NCI-H1105 treated with DMSO at 0.1 percent for 48 hours (cell line): ENCODE measurements at regions not wholly inside any gene's neighbourhood (a gene's known extent, or its start where the extent isn't known, plus 50 kb on each side); places are given as distances from the start of the nearest gene placed in this dataset.

Experiments
- DNase-seq: peaks from one replicate; lab custom pipeline; 2025; lab: John Stamatoyannopoulos, UW

- no peak for DNase-seq
Observed at GRCh38 chr14:55734731-55735130, 154.7 kb downstream of the KTN1 start.

DNA sequence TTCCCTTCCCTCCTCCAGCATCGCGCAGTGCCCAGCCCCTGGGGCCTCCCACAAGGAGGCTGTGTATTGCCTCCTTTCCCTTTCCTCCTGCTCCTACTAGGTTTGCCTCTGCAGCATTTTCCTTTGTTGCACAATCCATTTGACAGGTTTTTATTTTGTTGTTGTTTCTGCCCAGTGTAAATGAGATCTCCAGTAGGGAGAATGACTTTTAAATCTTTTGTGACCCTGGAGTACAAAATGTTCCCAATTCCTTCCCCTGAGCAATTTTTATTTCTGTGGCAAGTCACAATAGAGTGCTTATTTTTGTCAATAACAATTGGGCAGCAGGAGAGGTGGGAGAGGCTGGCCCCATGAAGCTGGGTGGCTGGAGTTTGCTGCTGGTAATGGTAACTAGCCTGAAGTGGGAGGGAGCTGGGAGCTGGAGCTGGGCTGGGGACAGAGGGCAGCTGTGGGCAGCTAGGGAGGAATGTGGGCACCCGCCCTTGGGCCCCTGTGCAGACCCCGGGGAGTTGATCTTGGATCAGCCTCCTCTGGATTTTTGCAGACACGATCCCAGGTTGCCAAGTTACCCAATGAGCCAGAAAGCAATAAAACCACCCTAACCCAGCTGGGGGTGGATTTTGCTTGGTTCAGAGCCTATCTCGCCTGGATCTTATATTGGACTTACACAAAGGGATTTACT, 160.1 kb downstream of the KTN1 start:
- no peak for DNase-seq

DNA sequence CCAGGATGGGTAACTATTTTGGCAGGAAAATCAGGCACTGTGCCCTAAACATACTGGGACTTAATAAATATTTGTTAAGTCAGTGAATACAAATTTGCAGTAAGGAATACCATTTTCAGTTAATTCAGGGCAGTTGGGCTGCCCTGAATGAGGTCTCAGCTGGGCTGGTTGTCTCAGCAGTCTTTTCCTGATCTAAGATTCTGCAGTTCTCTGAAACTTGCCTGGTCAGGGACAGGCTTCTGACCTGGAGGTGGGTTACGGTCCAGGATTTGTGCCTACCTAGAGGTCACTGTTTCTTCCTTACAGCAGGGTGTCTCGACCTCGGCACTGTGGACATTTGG, 160.6 kb downstream of the KTN1 start:
- no peak for DNase-seq

DNA sequence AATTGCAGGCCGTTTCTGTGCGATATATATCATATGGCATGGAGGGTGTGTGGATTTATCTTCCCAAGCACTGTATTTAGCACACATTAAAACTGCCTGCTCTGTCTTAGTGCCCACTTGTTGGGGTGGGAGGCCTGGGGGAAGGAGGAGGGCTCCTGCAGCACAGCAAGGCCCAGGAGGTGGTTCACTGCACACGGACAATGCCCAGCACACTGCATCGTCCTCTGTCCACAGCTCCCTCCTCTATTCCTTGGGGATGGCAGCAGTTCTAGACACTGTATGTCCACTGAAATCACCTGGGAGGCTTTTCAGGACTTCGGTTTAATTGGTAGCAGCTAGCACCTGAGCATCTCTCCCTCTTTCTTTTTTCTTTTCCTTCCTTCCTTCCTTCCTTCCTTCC, 161.2 kb downstream of the KTN1 start:
- DNase-seq: no peak

- DNase-seq: no peak
Observed at GRCh38 chr14:55743551-55743950, 163.5 kb downstream of the KTN1 start.

DNA sequence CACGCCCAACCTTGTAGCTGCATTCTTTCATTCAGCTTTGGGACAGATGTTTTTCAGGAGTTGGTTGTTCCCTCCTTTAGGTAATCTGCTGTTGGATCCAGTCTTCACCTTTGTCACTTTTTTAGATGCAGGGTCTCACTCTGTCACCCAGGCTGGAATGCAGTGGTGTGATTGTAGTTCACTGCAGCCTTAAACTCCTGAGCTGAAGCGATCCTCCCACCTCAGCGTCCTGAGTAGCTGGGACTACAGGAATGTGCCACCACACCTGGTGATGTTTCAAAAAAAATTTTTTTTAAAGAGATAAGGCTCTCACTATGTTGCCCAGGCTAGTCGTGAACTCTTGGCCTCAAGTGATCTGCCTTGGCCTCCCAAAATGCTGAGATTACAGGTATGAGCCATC, 164.3 kb downstream of the KTN1 start:
- no peak for DNase-seq

DNA sequence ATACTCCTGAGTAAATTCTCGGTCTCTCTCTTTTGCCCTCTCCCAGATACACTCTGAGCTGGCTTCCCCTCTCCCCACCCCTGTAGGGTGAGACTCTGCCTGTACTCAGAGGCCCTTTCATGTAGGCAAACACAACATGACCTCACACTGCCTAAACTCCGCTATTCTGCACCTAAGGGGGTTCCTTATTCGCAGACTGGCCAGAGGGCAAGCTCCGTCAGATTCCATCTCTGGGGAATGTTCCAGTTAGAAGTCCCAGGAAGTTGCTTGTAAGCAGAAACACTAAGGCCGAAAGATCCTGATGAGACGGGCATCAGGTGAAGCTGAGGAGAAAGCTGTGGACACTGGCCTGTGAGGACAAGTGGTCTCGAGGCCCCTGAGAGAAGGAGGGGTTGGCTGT, 165.9 kb downstream of the KTN1 start:
- no peak for DNase-seq

GRCh38 chr14:55746558-55746957, 166.6 kb downstream of the KTN1 start:
- DNase-seq: no peak

DNA sequence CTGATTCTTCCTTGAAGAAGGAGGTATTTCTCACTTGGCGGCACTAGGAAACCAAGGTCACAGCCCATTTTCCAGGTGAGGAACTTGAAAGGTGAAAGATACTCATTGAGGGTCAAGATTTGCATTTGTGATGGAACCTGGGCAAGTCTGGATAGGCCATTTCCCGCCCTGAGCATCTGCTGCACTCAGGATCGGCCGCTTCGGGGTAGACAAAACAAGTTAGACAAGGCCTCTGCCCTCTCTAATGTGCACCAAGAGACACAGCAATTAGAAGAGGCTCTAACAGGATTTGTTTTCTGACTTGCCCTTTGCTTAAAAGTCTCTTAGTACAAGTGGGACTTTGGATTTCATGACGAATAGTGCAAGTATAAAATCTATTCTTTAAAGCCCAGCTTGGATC, 167.2 kb downstream of the KTN1 start:
- no peak for DNase-seq

DNA sequence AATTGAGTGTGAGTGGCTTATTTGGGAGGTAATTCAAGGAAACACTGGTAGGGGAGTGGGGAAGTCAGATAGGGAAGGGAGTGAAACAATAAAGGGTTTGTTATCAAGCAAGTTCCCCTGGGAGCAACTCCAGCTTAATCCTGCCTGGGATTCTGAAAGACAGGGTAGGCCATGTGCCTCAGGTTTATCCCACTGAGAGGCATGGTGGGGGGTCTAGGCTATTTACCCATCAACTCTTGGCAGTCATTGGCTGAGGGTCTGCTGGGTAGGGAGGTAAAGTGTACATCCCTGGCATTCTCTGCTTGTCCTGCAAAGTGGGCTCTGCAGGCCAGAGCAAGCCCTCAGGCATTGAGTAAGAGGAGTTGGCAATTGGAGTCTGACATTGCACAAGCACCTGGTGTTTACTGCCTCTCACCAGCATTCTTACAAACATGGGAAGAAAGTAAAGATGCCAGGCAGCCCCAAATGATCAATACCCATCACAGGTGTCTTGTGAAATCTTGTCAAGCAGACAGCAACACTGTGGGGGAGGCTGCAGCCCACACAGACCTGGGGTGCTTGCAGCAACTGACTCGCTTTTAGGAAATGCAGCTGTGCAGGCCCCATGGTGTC, 169.3 kb downstream of the KTN1 start:
- peak; percentile 15 for DNase-seq

DNA sequence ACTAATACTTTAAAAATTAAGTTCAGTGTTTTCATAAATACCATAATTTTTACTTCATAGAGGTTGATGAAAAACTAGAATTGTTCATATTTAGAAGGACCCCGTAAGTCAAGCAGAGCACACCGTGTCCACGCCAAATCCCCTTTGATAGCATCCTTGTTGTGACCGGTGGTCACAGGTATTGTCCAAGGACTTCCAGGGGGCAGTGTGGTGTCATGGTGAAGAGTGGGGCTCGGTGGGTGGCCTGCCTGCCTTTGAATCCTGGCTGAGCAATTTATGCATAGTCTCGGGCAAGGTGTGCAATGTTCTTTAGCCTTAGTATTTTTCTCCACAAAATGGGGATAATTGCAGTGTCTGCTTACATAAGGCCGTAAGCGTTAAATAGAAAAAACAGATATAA, 169.9 kb downstream of the KTN1 start:
- DNase-seq: no peak

DNA sequence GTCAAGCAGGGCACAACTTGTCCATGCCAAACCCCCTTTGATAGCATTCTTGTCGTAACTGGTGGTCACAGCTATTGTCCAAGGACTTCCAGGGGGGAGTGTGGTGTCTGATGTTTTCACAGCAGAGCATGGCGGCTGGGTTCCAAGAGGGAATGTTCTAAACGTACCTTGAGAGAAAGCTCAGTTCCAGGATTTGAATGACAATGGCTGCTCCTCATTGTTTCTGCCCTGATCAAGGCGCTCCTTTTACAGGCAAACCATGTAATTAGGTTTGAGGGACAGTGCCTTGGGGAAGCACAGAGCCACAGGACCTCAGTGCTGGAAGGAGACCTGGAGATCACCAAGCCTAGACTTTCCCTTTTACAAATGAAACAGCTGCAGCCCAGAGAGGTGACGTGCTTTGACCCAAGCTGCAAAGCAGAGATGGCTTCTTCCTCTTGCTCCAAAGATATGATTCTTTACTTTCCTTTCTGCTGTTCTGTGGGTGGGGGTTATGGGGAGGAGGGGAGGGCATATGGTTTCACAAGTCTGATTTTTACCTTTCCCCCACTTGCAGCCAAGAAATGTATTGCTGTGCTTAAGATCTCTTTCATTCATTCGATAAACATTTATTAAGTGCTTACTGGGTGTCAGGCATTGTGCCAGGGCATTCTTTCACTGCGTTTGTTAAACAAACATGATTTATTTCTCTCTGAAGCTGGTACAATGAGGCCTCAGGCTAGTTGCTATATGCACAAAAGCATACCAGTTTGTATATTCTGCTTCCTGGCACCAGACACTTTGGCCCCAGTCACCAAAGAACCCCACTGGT, 172.8 kb downstream of the KTN1 start:
- peak; percentile 70 for DNase-seq

DNA sequence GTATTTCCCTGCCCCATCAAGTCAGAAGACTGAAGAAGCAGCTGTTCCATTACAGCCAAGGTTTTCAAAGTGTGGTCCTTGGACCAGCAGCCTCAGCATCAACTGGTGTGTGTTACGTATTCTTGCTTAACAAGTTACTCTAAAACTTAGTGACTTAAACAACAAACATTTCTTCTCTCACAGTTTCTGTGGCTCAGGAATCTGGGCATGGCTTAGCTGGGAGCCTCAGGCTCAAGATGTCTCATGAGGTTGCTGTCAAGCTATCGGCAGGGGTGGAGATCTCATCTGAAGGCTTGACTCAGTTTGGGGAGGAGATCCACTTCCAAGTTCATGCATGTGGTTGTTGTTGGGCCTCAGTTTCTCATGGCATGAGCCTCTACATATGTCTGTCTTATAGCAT, 174.5 kb downstream of the KTN1 start:
- DNase-seq: no peak

DNA sequence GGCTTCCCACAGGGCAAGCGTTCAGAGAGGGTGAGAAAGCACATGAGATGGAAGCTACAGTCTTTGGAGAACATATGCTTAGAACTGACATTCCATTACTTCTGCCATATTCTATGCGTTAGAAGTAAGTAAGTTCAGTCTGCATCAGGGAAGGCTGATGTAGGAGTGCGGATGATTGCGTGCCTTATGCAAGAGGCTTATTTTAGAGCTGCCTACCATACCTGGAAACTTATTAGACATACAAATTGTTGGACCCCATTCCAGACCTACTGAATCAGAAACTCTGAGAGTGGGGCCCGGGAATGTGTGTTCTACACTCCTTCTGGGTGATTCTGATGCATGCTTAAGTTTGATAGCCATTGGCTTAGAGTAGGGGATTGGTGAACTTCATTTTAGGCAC, 174.9 kb downstream of the KTN1 start:
- no peak for DNase-seq

GRCh38 chr14:55756078-55756477, 176.1 kb downstream of the KTN1 start:
- DNase-seq: no peak

DNA sequence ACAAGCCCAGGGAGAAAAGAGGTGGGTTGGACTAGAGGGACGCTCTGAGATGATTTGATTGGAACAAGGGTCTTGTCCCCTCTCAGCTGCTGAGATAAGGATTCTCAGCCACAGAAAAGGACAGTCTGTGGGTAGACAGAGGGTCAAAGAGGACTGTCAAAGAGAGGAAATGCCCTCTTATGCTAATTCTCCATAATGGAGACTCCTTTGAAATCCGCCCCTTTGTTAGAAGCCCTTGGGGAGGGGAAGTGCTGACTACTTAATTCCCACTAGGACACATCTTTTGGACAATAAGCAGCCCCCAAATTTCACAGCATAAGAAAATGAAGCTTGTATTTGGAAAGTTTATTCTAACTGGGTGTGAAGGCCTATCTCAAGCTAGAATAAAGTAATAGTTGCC, 176.6 kb downstream of the KTN1 start:
- no peak for DNase-seq

- DNase-seq: no peak
Observed at GRCh38 chr14:55758796-55759195, 178.8 kb downstream of the KTN1 start.

GRCh38 chr14:55760789-55761566, 181.0 kb downstream of the KTN1 start:
- DNase-seq: no peak

DNA sequence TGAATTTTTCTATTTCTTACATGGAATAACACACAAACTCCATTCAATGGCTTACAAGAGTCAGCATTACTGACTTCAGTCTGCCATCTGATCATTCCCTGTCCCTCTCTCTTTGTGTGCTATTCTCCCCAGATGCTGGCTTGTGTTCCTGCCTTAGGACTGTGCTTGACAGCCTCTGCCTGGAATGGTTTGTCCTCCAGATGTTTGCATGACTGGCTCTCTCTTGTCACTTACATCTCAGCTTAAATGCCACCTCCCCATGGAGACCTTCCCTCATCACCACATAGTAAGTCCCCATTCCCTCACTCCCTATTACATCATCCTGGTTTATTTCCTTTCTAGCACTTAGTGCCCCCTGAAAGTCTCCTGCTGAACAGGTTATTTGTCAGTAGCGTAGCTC, 181.6 kb downstream of the KTN1 start:
- DNase-seq: no peak

DNA sequence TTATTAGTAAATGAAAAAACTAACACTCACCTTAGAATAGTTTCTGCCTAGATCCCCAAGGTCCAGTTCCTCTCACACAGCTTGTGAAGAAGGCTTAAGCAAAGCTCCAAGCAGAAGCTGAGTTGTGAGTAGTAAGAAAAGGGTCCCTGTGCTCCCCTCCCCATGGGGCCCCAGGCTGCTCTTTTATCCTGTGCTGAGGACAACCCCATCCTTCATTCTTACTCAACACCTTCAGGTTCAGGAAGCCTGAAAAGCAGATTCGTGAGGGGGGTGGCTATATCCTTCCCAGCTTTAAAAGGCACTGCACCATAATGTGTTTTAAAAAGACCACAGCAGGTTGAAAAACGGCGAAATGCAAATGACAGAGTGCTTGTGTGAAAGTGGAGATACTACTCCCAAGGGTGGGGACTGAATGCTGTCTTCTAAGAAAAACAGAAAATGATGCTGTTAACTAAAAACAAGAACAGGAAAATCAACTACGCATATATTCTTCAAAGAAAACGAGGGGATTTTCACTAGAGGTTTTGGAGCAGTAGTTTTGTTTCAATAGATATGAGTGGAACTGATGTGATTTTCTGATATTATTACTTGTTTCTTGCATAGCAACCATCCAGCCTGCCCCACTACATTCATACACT, 182.7 kb downstream of the KTN1 start:
- no peak for DNase-seq

- DNase-seq: no peak
Observed at GRCh38 chr14:55764784-55765183, 184.8 kb downstream of the KTN1 start.

- DNase-seq: no peak
Observed at GRCh38 chr14:55766071-55766470, 186.1 kb downstream of the KTN1 start.
